Vagina (tissue), 2 donors: ENCODE measurements at regions not wholly inside any gene's neighbourhood (a gene's known extent, or its start where the extent isn't known, plus 50 kb on each side); places are given as distances from the start of the nearest gene placed in this dataset.
"Not testable (repeated sequence)": the region's sequence is repeated elsewhere in the genome, so short reads cannot be mapped to it uniquely, and the experiment has no call there.

ENCODE experiments used
- DNase-seq, 2 donors: peaks; one replicate each; pipeline ENCODE4 v3.0.0-alpha.2; 2017; ENCODE audit errors: extremely low spot score in 2 of 2
- H3K27ac ChIP-seq: fragments of 200-600 bp; sonication (generic); one replicate; pipeline ENCODE4 v1.5.1; 2019
- H3K27me3 ChIP-seq: fragments of 200-600 bp; sonication (generic); one replicate; pipeline ENCODE4 v1.5.1; 2019
- H3K36me3 ChIP-seq, 2 donors: fragments of 200-600 bp; sonication (generic); one replicate each; pipeline ENCODE4 v1.5.1; 2017 to 2019
- H3K4me1 ChIP-seq: fragments of 200-600 bp; sonication (generic); one replicate; pipeline ENCODE4 v1.5.1; 2019
- H3K4me3 ChIP-seq, 2 donors: fragments of 200-600 bp; sonication (generic); 1 replicate in 1 of 2; 2 replicates in 1 of 2; pipeline ENCODE4 v1.5.1; 2016 to 2019
- H3K9me3 ChIP-seq: fragments of 200-600 bp; sonication (generic); one replicate; pipeline ENCODE4 v1.5.1; 2019
- CTCF ChIP-seq, 3 experiments: fragments of 450-650 bp in 2 of 3; fragments of 200-600 bp in 1 of 3; sonication (generic) in 1 of 3; IDR thresholded peaks; one replicate each; pipeline ENCODE4 v1.5.1; 2017 to 2019; ENCODE audit warnings: antibody characterized with exemption in 3 of 3, mild to moderate bottlenecking in 2 of 3, moderate library complexity in 2 of 3
- POLR2A ChIP-seq, 2 donors: fragments of 450-650 bp; IDR thresholded peaks; one replicate each; pipeline ENCODE4 v1.6.1; 2017; ENCODE audit warnings: antibody characterized with exemption in 2 of 2, mild to moderate bottlenecking in 2 of 2, moderate library complexity in 2 of 2
- POLR2AphosphoS5 ChIP-seq, 2 donors: sonication (generic); formaldehyde crosslinking; IDR thresholded peaks; one replicate each; pipeline ENCODE4 v1.9.0; 2017; ENCODE audit warnings: antibody characterized with exemption in 2 of 2, mild to moderate bottlenecking in 2 of 2, low read depth in 1 of 2; ENCODE audit not compliant: insufficient read depth in 1 of 2
- intact Hi-C: fragments of 100-400 bp; cut with DNase I; formaldehyde crosslinking; loops from one replicate; pipeline ENCODE4 v1.15.1; 2023

- DNase-seq, result no peak
- no peaks in the 10 kb centered on the region for H3K27me3 ChIP-seq
- no peaks in the 10 kb centered on the region for H3K4me1 ChIP-seq
- no peaks in the 10 kb centered on the region for H3K9me3 ChIP-seq
- H3K27ac ChIP-seq, result no peak overlapping the region
- H3K4me3 ChIP-seq, result no peak overlapping the region
- TF ChIP-seq POLR2A (IDR thresholded peaks at IDR 0.05) (no peak), CTCF (IDR thresholded peaks at IDR 0.05) (no peak), POLR2AphosphoS5 (IDR thresholded peaks at IDR 0.05; ENCODE audit: insufficient read depth in 1 of 2, low read depth in 1 of 2) (no peak)
- intact Hi-C loops, result no loop called here
- no peaks in the 10 kb centered on the region for H3K36me3 ChIP-seq
Measured at GRCh38 chr14:78029601-78030372, 140.4 kb upstream of the NRXN3 start.

- intact Hi-C loops, result no loop called here
- no peaks in the 10 kb centered on the region for H3K9me3 ChIP-seq
- no peak for DNase-seq
- TF ChIP-seq POLR2A (IDR thresholded peaks at IDR 0.05) (no peak), CTCF (IDR thresholded peaks at IDR 0.05) (no peak), POLR2AphosphoS5 (IDR thresholded peaks at IDR 0.05; ENCODE audit: insufficient read depth in 1 of 2, low read depth in 1 of 2) (no peak)
- no peak overlapping the region for H3K4me3 ChIP-seq
- H3K4me1 ChIP-seq, result no peaks in the 10 kb centered on the region
- H3K27ac ChIP-seq, result no peak overlapping the region
- no peaks in the 10 kb centered on the region for H3K36me3 ChIP-seq
- H3K27me3 ChIP-seq, result no peaks in the 10 kb centered on the region
Measured at GRCh38 chr14:78043349-78043748, 126.8 kb upstream of the NRXN3 start.

- no peak for TF ChIP-seq POLR2AphosphoS5 (IDR thresholded peaks at IDR 0.05; ENCODE audit: insufficient read depth in 1 of 2, low read depth in 1 of 2)
- no peak for TF ChIP-seq CTCF (IDR thresholded peaks at IDR 0.05)
- no peak for TF ChIP-seq POLR2A (IDR thresholded peaks at IDR 0.05)
- Histone ChIP-seq H3K27me3 (no peaks in the 10 kb centered on the region), H3K4me1 (no peaks in the 10 kb centered on the region), H3K9me3 (no peaks in the 10 kb centered on the region), H3K36me3 (no peaks in the 10 kb centered on the region), H3K4me3 (no peak overlapping the region), H3K27ac (no peak overlapping the region)
- intact Hi-C loops, result no loop called here
- no peak for DNase-seq
Measured at GRCh38 chr14:78048120-78048519, 122.1 kb upstream of the NRXN3 start.

- H3K4me3 ChIP-seq, H3K36me3 ChIP-seq, H3K27me3 ChIP-seq, H3K4me1 ChIP-seq, DNase-seq, H3K27ac ChIP-seq, intact Hi-C loops, H3K9me3 ChIP-seq: not testable (repeated sequence)
Measured at GRCh38 chr14:78056890-78057289, 113.3 kb upstream of the NRXN3 start.

GRCh38 chr14:78070344-78070743, 99.8 kb upstream of the NRXN3 start:
- Histone ChIP-seq H3K9me3 (no peaks in the 10 kb centered on the region), H3K4me3 (no peak overlapping the region), H3K36me3 (no peaks in the 10 kb centered on the region), H3K27ac (no peak overlapping the region), H3K4me1 (no peaks in the 10 kb centered on the region), H3K27me3 (no peaks in the 10 kb centered on the region)
- no peak for DNase-seq
- TF ChIP-seq POLR2A (IDR thresholded peaks at IDR 0.05), result no peak
- TF ChIP-seq POLR2AphosphoS5 (IDR thresholded peaks at IDR 0.05; ENCODE audit: insufficient read depth in 1 of 2, low read depth in 1 of 2), result no peak
- TF ChIP-seq CTCF (IDR thresholded peaks at IDR 0.05), result no peak
- intact Hi-C loops, result no loop called here
